GM21526 (cell line): ENCODE measurements at regions not wholly inside any gene's neighbourhood (a gene's known extent, or its start where the extent isn't known, plus 50 kb on each side); places are given as distances from the start of the nearest gene placed in this dataset.

Source experiments
- ATAC-seq: cut with Tn5 transposase; IDR thresholded peaks from one replicate; pipeline ENCODE4 v1.9.1; 2021; ENCODE audit warnings: moderate library complexity; ENCODE audit not compliant: unreplicated experiment, low FRiP score

DNA sequence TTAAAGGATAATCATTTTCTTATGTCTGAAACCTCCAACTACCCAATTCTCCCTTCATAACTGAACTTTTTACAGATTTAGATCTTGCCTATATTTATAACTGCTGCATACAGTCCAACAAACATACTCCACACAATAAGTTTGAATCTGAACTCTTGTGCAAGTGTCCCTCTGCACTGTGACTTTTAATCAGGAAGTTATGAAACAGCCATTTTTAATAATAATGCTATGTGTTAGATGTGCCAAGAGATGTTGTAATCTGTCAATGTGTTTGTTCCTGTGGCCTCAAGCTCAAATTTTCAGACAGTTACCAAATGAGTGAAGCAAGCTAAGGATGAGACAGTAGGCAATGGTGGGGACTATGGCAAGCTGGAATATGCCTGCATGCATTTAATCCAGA lies 57.6 kb upstream of the MTAP start:
- ATAC-seq, result no peak

DNA sequence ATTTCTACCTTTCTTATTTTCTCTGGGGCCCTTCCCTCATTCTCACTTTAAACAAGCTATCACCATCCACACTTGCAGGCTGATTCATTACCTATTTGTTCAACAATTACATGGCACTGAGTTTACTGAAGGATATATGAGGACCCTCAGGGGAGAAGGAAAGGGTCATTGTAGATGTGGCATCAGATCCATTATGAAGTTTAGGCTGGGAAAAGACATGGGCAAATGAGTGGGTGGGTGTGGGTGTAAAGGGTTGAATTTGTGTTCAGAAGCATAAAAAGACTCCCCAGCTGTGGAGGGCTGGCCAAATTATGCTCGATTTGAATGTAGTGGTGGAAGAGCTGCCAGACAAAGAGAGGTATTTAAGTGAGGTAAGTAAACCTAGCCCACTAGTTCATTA lies 55.9 kb upstream of the MTAP start:
- ATAC-seq, result no peak

DNA sequence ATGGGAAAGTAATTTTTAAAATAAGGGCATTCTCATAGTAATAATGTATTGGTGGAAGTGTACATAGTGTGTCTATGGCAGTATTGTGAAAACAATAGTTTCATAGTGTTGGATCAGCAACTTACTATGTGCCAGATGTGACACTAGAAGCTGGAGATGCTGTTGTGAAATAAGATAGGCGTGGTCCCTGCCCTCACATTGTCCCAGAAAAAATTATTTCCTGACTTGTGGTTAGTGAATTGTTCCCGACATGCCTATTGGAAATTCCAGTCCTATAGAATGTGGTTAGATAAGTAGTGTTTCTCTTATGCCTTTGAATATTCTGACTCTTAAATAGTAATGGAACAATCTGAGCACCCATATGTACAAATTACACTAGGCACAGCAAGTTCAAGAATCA lies 55.3 kb upstream of the MTAP start:
- ATAC-seq, result no peak

DNA sequence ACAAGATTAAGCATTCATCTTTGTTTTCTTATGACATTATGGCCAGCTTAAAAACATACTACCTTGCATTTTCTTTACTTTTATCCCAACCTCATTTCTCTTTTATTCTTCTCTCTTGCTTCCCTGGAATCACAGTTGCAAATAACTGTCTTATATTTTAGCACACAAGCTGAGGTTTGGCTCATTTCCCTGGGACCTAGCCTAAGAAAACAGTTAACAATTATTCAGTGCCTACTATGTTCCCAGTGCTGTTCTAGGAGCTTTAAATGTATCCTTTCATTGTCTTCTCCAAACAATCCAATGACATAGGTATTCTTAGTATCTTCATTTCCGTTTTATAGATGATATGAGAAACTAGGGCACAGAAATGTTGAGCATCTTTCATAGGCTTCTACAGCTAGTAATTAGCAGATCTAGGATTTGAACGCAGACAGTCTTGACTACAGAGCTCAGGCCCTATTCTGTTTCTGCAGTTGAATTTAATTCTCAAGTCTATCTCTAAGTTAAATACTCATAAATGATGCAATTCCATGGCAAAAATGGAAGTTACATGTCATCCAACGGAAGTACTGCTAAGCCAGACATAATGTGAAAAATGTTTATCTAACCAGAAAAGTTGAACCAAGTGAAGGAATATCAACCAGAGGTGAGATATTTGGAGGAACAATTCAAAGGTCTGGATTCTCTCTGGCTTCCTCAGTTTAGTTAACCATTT lies 52.3 kb upstream of the MTAP start:
- ATAC-seq, result no peak

DNA sequence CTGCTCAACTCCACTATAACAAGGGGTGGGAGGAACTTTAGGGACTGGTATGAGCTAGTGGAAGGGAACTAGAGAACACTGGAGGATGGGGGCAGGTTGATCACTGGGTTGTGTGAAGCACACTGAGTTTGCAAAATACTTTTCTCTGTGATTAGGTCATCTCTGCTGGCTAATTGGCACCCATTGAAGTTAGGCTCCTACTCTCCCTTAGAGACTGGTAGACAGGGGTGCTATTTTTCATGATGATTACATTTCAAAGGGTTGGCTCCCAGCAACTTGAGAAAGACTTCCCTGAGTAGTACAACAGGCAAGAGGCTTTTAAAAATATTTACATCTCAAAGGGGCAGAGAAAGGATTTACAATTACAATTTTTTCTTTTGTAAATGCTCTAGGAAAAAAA lies 50.4 kb upstream of the MTAP start:
- ATAC-seq, result no peak
